ENCODE measurements at regions not wholly inside any gene's neighbourhood (a gene's known extent, or its start where the extent isn't known, plus 50 kb on each side); places are given as distances from the start of the nearest gene placed in this dataset.

DNA sequence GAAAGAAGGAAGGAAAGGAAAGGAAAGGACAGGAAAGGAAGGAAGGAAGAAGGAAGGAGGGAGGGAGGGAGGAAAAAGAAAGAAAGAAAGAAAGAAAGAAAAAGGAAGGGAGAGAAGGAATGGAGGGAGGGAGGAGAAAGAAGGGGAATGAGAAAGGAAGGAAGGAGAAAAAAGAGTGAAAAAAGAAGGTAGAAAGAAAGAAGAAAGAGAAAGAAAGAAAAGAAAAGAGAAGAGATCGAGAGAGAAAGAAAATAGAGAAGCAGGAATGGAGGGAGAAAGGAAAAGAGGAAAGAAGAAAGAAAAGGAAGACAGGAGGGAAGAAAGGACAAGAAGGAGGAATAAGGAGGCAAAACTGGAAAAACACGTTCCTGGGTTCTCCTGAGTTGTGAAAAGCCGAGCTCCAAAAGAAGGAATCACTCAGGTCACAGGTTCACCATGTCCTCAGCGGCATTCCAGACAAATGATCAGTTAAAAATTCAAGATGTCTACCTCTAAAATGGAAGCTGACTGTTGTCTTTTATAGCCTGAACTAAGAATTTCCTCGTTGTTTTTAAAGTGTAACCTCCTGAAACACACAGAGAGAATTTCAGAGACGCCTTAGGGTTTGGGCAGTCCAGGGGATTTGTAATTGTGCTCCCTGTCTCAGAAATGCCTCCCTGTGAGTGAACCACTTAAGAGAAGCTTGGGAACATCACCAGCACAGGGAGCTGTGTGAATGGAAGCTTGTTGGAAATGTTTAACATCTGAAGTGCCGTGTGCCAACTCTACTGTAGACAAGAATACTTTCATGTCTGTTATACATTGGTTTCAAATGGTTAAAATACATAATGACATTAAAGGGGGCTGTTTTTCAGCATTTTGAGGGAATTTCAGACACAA lies 80.7 kb downstream of the INHBA start:
- no peak for ATAC-seq
- TF ChIP-seq RARB (CRISPR knock-in tag; IDR thresholded peaks at IDR 0.05) (no peak), TOX (CRISPR knock-in tag; IDR thresholded peaks at IDR 0.05; ENCODE audit: borderline replicate concordance) (no peak), ZFP3 (CRISPR knock-in tag; IDR thresholded peaks at IDR 0.05) (no peak), PPARA (CRISPR knock-in tag; IDR thresholded peaks at IDR 0.05; ENCODE audit: borderline replicate concordance) (no peak), SNAI2 (CRISPR knock-in tag; IDR thresholded peaks at IDR 0.05) (no peak), ZNF565 (CRISPR knock-in tag; conservative IDR thresholded peaks at IDR 0.05; ENCODE audit: low read depth) (no peak), BACH2 (CRISPR knock-in tag; IDR thresholded peaks at IDR 0.05; ENCODE audit: borderline replicate concordance) (no peak), ZNF8 (CRISPR knock-in tag; IDR thresholded peaks at IDR 0.05) (no peak)
- TF ChIP-seq, protein P1, sequence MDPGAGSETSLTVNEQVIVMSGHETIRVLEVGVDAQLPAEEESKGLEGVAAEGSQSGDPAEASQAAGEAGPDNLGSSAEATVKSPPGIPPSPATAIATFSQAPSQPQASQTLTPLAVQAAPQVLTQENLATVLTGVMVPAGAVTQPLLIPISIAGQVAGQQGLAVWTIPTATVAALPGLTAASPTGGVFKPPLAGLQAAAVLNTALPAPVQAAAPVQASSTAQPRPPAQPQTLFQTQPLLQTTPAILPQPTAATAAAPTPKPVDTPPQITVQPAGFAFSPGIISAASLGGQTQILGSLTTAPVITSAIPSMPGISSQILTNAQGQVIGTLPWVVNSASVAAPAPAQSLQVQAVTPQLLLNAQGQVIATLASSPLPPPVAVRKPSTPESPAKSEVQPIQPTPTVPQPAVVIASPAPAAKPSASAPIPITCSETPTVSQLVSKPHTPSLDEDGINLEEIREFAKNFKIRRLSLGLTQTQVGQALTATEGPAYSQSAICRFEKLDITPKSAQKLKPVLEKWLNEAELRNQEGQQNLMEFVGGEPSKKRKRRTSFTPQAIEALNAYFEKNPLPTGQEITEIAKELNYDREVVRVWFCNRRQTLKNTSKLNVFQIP (CRISPR knock-in tag; IDR thresholded peaks at IDR 0.05; ENCODE audit: borderline replicate concordance, low read depth), result no peak
- TF ChIP-seq, protein P2, sequence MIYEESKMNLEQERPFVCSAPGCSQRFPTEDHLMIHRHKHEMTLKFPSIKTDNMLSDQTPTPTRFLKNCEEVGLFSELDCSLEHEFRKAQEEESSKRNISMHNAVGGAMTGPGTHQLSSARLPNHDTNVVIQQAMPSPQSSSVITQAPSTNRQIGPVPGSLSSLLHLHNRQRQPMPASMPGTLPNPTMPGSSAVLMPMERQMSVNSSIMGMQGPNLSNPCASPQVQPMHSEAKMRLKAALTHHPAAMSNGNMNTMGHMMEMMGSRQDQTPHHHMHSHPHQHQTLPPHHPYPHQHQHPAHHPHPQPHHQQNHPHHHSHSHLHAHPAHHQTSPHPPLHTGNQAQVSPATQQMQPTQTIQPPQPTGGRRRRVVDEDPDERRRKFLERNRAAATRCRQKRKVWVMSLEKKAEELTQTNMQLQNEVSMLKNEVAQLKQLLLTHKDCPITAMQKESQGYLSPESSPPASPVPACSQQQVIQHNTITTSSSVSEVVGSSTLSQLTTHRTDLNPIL (CRISPR knock-in tag; IDR thresholded peaks at IDR 0.05; ENCODE audit: low read depth), result no peak
- TF ChIP-seq, protein P3, sequence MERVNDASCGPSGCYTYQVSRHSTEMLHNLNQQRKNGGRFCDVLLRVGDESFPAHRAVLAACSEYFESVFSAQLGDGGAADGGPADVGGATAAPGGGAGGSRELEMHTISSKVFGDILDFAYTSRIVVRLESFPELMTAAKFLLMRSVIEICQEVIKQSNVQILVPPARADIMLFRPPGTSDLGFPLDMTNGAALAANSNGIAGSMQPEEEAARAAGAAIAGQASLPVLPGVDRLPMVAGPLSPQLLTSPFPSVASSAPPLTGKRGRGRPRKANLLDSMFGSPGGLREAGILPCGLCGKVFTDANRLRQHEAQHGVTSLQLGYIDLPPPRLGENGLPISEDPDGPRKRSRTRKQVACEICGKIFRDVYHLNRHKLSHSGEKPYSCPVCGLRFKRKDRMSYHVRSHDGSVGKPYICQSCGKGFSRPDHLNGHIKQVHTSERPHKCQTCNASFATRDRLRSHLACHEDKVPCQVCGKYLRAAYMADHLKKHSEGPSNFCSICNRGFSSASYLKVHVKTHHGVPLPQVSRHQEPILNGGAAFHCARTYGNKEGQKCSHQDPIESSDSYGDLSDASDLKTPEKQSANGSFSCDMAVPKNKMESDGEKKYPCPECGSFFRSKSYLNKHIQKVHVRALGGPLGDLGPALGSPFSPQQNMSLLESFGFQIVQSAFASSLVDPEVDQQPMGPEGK (CRISPR knock-in tag; IDR thresholded peaks at IDR 0.05; ENCODE audit: borderline replicate concordance), result no peak

DNA sequence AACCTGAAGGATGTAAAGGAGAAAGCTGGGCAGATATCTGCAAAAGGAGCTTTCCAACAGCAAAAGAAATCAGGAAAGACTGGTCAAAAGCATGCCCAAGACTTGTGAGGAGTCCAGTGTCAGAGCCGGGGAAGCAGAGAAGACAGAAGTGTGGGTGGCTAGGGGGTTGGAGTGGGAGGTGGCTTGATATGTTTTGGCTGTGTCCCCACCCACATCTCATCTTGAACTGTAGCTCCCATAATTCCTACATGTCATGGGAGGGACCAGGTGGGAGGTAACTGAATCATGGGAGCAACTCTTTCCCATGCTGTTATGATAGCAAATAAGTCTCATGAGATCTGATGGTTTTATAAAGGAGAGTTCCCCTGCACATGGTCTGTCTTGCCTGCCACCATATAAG lies 84.9 kb downstream of the INHBA start:
- ATAC-seq, result no peak

More for the DNA sequence above, 84.9 kb downstream of the INHBA start:
- TF ChIP-seq, protein P3 (CRISPR knock-in tag; IDR thresholded peaks at IDR 0.05; ENCODE audit: borderline replicate concordance), result no peak
- TF ChIP-seq, protein P4, sequence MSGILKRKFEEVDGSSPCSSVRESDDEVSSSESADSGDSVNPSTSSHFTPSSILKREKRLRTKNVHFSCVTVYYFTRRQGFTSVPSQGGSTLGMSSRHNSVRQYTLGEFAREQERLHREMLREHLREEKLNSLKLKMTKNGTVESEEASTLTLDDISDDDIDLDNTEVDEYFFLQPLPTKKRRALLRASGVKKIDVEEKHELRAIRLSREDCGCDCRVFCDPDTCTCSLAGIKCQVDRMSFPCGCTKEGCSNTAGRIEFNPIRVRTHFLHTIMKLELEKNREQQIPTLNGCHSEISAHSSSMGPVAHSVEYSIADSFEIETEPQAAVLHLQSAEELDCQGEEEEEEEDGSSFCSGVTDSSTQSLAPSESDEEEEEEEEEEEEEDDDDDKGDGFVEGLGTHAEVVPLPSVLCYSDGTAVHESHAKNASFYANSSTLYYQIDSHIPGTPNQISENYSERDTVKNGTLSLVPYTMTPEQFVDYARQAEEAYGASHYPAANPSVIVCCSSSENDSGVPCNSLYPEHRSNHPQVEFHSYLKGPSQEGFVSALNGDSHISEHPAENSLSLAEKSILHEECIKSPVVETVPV (CRISPR knock-in tag; IDR thresholded peaks at IDR 0.05), result no peak
- TF ChIP-seq GLIS3 (CRISPR knock-in tag; IDR thresholded peaks at IDR 0.05) (no peak), TOX (CRISPR knock-in tag; IDR thresholded peaks at IDR 0.05; ENCODE audit: borderline replicate concordance) (no peak), ZNF565 (CRISPR knock-in tag; conservative IDR thresholded peaks at IDR 0.05; ENCODE audit: low read depth) (no peak), ZNF70 (CRISPR knock-in tag; IDR thresholded peaks at IDR 0.05) (no peak), CSDC2 (CRISPR knock-in tag; IDR thresholded peaks at IDR 0.05) (no peak), OSR1 (CRISPR knock-in tag; IDR thresholded peaks at IDR 0.05) (no peak), ZFP30 (CRISPR knock-in tag; IDR thresholded peaks at IDR 0.05) (no peak)
- TF ChIP-seq, protein P1 (CRISPR knock-in tag; IDR thresholded peaks at IDR 0.05; ENCODE audit: borderline replicate concordance, low read depth), result no peak
- TF ChIP-seq, protein P5, sequence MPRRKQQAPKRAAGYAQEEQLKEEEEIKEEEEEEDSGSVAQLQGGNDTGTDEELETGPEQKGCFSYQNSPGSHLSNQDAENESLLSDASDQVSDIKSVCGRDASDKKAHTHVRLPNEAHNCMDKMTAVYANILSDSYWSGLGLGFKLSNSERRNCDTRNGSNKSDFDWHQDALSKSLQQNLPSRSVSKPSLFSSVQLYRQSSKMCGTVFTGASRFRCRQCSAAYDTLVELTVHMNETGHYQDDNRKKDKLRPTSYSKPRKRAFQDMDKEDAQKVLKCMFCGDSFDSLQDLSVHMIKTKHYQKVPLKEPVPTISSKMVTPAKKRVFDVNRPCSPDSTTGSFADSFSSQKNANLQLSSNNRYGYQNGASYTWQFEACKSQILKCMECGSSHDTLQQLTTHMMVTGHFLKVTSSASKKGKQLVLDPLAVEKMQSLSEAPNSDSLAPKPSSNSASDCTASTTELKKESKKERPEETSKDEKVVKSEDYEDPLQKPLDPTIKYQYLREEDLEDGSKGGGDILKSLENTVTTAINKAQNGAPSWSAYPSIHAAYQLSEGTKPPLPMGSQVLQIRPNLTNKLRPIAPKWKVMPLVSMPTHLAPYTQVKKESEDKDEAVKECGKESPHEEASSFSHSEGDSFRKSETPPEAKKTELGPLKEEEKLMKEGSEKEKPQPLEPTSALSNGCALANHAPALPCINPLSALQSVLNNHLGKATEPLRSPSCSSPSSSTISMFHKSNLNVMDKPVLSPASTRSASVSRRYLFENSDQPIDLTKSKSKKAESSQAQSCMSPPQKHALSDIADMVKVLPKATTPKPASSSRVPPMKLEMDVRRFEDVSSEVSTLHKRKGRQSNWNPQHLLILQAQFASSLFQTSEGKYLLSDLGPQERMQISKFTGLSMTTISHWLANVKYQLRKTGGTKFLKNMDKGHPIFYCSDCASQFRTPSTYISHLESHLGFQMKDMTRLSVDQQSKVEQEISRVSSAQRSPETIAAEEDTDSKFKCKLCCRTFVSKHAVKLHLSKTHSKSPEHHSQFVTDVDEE (CRISPR knock-in tag; IDR thresholded peaks at IDR 0.05), result no peak

Data from SK-N-SH treated with all-trans-retinoic acid at 6 μM for 48 hours (cell line).